ENCODE measurements at regions not wholly inside any gene's neighbourhood (a gene's known extent, or its start where the extent isn't known, plus 50 kb on each side); places are given as distances from the start of the nearest gene placed in this dataset.
"Not testable (repeated sequence)": the region's sequence is repeated elsewhere in the genome, so short reads cannot be mapped to it uniquely, and the experiment has no call there.

- not testable (repeated sequence) for H3K27ac ChIP-seq; DNase-seq (ENCODE audit: low read depth, low spot score)
These were observed 144.6 kb upstream of the DUSP22 start for GRCh38 chr6:147651-148050.

- H3K27ac ChIP-seq; DNase-seq (ENCODE audit: low read depth, low spot score): not testable (repeated sequence)
These were observed 144.0 kb upstream of the DUSP22 start for GRCh38 chr6:148051-148984.

- not testable (repeated sequence) for H3K27ac ChIP-seq; DNase-seq (ENCODE audit: low read depth, low spot score)
These were observed 142.1 kb upstream of the DUSP22 start for GRCh38 chr6:150147-150546.

- H3K27ac ChIP-seq; DNase-seq (ENCODE audit: low read depth, low spot score): not testable (repeated sequence)
These were observed 139.9 kb upstream of the DUSP22 start for GRCh38 chr6:152436-152835.

- H3K27ac ChIP-seq; DNase-seq (ENCODE audit: low read depth, low spot score): not testable (repeated sequence)
These were observed 139.3 kb upstream of the DUSP22 start for GRCh38 chr6:153026-153425.

GRCh38 chr6:153867-154266 is 138.4 kb upstream of the DUSP22 start:
- H3K27ac ChIP-seq; DNase-seq (ENCODE audit: low read depth, low spot score): not testable (repeated sequence)

GRCh38 chr6:154321-155092 is 137.8 kb upstream of the DUSP22 start:
- not testable (repeated sequence) for H3K27ac ChIP-seq; DNase-seq (ENCODE audit: low read depth, low spot score)

- DNase-seq (ENCODE audit: low read depth, low spot score): no peak
- no peak overlapping the region for H3K27ac ChIP-seq
These were observed 136.3 kb upstream of the DUSP22 start for GRCh38 chr6:156010-156409.

- not testable (repeated sequence) for DNase-seq (ENCODE audit: low read depth, low spot score); H3K27ac ChIP-seq
These were observed 135.7 kb upstream of the DUSP22 start for GRCh38 chr6:156441-157140.

- DNase-seq (ENCODE audit: low read depth, low spot score); H3K27ac ChIP-seq: not testable (repeated sequence)
These were observed 135.1 kb upstream of the DUSP22 start for GRCh38 chr6:157176-157575.

- DNase-seq (ENCODE audit: low read depth, low spot score); H3K27ac ChIP-seq: not testable (repeated sequence)
These were observed 130.6 kb upstream of the DUSP22 start for GRCh38 chr6:161657-162056.

- no peak for DNase-seq (ENCODE audit: low read depth, low spot score)
- H3K27ac ChIP-seq: no peak overlapping the region
These were observed 127.6 kb upstream of the DUSP22 start for GRCh38 chr6:164720-165119.

- DNase-seq (ENCODE audit: low read depth, low spot score): no peak
- no peak overlapping the region for H3K27ac ChIP-seq
These were observed 127.0 kb upstream of the DUSP22 start for GRCh38 chr6:165263-165662.

GRCh38 chr6:165906-166305 is 126.4 kb upstream of the DUSP22 start:
- no peak overlapping the region for H3K27ac ChIP-seq
- DNase-seq (ENCODE audit: low read depth, low spot score): no peak

GRCh38 chr6:168865-169455 is 123.3 kb upstream of the DUSP22 start:
- DNase-seq (ENCODE audit: low read depth, low spot score): no peak
- no peak overlapping the region for H3K27ac ChIP-seq

- no peak for DNase-seq (ENCODE audit: low read depth, low spot score)
- no peak overlapping the region for H3K27ac ChIP-seq
These were observed 118.3 kb upstream of the DUSP22 start for GRCh38 chr6:174036-174435.

GRCh38 chr6:175680-176079 is 116.6 kb upstream of the DUSP22 start:
- no peak for DNase-seq (ENCODE audit: low read depth, low spot score)
- H3K27ac ChIP-seq: no peak overlapping the region

- DNase-seq (ENCODE audit: low read depth, low spot score): no peak
- H3K27ac ChIP-seq: no peak overlapping the region
These were observed 115.5 kb upstream of the DUSP22 start for GRCh38 chr6:176766-177165.

- H3K27ac ChIP-seq: no peak overlapping the region
These were observed 114.2 kb upstream of the DUSP22 start for GRCh38 chr6:178119-178518.

GRCh38 chr6:178929-179328 is 113.4 kb upstream of the DUSP22 start:
- DNase-seq (ENCODE audit: low read depth, low spot score); H3K27ac ChIP-seq: not testable (repeated sequence)

More at GRCh38 chr6:178119-178518, 114.2 kb upstream of the DUSP22 start:
- DNase-seq (ENCODE audit: low read depth, low spot score): no peak
